Osteocyte (in vitro differentiated cells): ENCODE measurements at regions not wholly inside any gene's neighbourhood (a gene's known extent, or its start where the extent isn't known, plus 50 kb on each side); places are given as distances from the start of the nearest gene placed in this dataset.
"Not testable (repeated sequence)": the region's sequence is repeated elsewhere in the genome, so short reads cannot be mapped to it uniquely, and the experiment has no call there.

Experiments
- DNase-seq: peaks from one replicate; pipeline ENCODE4 v3.0.0; 2021; ENCODE audit warnings: mixed read lengths; ENCODE audit not compliant: unreplicated experiment; ENCODE audit errors: extremely low spot score
- H3K27ac Mint-ChIP-seq: one replicate; pipeline ENCODE4 v1.8.0; 2021; ENCODE audit warnings: mild to moderate bottlenecking, mixed read lengths; ENCODE audit not compliant: unreplicated experiment
- H3K27me3 Mint-ChIP-seq: one replicate; pipeline ENCODE4 v1.8.0; 2021; ENCODE audit warnings: mixed read lengths; ENCODE audit not compliant: unreplicated experiment
- H3K36me3 Mint-ChIP-seq: one replicate; pipeline ENCODE4 v1.8.0; 2021; ENCODE audit warnings: mixed read lengths; ENCODE audit not compliant: unreplicated experiment
- H3K4me1 Mint-ChIP-seq: one replicate; pipeline ENCODE4 v1.8.0; 2021; ENCODE audit warnings: mixed read lengths; ENCODE audit not compliant: unreplicated experiment
- H3K4me3 Mint-ChIP-seq: one replicate; pipeline ENCODE4 v1.8.0; 2021; ENCODE audit warnings: mild to moderate bottlenecking, moderate library complexity, mixed read lengths; ENCODE audit not compliant: unreplicated experiment
- H3K9me3 Mint-ChIP-seq: one replicate; pipeline ENCODE4 v1.8.0; 2021; ENCODE audit warnings: mixed read lengths; ENCODE audit not compliant: unreplicated experiment
- TF ChIP-seq, protein P1 (sequence below): fragments of 200-600 bp; sonication (generic); IDR thresholded peaks from 2 replicates; pipeline ENCODE4 v1.5.0; 2021; ENCODE audit warnings: antibody characterized with exemption, mild to moderate bottlenecking, moderate library complexity

- TF ChIP-seq, protein P1, sequence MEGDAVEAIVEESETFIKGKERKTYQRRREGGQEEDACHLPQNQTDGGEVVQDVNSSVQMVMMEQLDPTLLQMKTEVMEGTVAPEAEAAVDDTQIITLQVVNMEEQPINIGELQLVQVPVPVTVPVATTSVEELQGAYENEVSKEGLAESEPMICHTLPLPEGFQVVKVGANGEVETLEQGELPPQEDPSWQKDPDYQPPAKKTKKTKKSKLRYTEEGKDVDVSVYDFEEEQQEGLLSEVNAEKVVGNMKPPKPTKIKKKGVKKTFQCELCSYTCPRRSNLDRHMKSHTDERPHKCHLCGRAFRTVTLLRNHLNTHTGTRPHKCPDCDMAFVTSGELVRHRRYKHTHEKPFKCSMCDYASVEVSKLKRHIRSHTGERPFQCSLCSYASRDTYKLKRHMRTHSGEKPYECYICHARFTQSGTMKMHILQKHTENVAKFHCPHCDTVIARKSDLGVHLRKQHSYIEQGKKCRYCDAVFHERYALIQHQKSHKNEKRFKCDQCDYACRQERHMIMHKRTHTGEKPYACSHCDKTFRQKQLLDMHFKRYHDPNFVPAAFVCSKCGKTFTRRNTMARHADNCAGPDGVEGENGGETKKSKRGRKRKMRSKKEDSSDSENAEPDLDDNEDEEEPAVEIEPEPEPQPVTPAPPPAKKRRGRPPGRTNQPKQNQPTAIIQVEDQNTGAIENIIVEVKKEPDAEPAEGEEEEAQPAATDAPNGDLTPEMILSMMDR: no peak
- Mint-ChIP-seq H3K9me3 (no peaks in the 10 kb centered on the region), H3K4me3 (no peak overlapping the region), H3K36me3 (no peaks in the 10 kb centered on the region), H3K4me1 (no peaks in the 10 kb centered on the region), H3K27me3 (no peaks in the 10 kb centered on the region), H3K27ac (no peak overlapping the region)
- DNase-seq: no peak
Measured at GRCh38 chr5:106443746-106444145, 1227.0 kb downstream of the EFNA5 start.

GRCh38 chr5:106435185-106435584 lies 1235.6 kb downstream of the EFNA5 start:
- DNase-seq: no peak
- peaks cover 3% of the 10 kb centered on the region for H3K36me3 Mint-ChIP-seq
- no peaks in the 10 kb centered on the region for H3K27me3 Mint-ChIP-seq
- peaks cover 11% of the 10 kb centered on the region for H3K9me3 Mint-ChIP-seq
- peaks cover 9% of the 10 kb centered on the region for H3K4me1 Mint-ChIP-seq
- H3K4me3 Mint-ChIP-seq: no peak overlapping the region
- H3K27ac Mint-ChIP-seq: no peak overlapping the region
- TF ChIP-seq, protein P1: no peak

DNA sequence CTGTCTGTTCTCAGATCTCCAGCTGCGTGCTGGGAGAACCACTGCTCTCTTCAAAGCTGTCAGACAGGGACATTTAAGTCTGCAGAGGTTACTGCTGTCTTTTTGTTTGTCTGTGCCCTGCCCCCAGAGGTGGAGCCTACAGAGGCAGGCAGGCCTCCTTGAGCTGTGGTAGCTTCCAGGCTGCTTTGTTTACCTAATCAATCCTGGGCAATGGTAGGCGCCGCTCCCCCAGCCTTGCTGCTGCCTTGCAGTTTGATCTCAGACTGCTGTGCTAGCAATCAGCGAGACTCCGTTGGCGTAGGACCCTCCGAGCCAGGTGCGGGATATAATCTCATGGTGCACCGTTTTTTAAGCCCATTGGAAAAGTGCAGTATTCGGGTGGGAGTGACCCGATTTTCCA lies 1240.0 kb downstream of the EFNA5 start:
- H3K27me3 Mint-ChIP-seq, H3K36me3 Mint-ChIP-seq, H3K4me1 Mint-ChIP-seq, H3K4me3 Mint-ChIP-seq, DNase-seq, H3K27ac Mint-ChIP-seq: not testable (repeated sequence)
- peaks cover 16% of the 10 kb centered on the region for H3K9me3 Mint-ChIP-seq

GRCh38 chr5:106423109-106423897 lies 1247.4 kb downstream of the EFNA5 start:
- H3K4me1 Mint-ChIP-seq: peaks cover 18% of the 10 kb centered on the region
- H3K27ac Mint-ChIP-seq: no peak overlapping the region
- TF ChIP-seq, protein P1: no peak
- H3K4me3 Mint-ChIP-seq: no peak overlapping the region
- DNase-seq: no peak
- no peaks in the 10 kb centered on the region for H3K27me3 Mint-ChIP-seq
- H3K36me3 Mint-ChIP-seq: peaks cover 2% of the 10 kb centered on the region
- H3K9me3 Mint-ChIP-seq: no peaks in the 10 kb centered on the region

GRCh38 chr5:106420102-106420501 lies 1250.6 kb downstream of the EFNA5 start:
- Mint-ChIP-seq H3K27ac (peak overlapping the region; percentile 71), H3K27me3 (no peaks in the 10 kb centered on the region), H3K4me1 (peaks cover 31% of the 10 kb centered on the region), H3K4me3 (no peak overlapping the region), H3K36me3 (peaks cover 2% of the 10 kb centered on the region), H3K9me3 (no peaks in the 10 kb centered on the region)
- DNase-seq: no peak
- TF ChIP-seq, protein P1: no peak
